A673 (cell line): ENCODE measurements at regions not wholly inside any gene's neighbourhood (a gene's known extent, or its start where the extent isn't known, plus 50 kb on each side); places are given as distances from the start of the nearest gene placed in this dataset.

Source experiments
- BruUV-seq: library from RNA; stranded (reverse); fragments of 400-500 nt; replicated peaks from 2 replicates; lab custom pipeline; 2021; lab: Mats Ljungman, UMichigan
- CTCF ChIA-PET: fragments of 300-600 bp; sonication (Branson Sonifier 250); formaldehyde crosslinking; loops from one replicate; lab custom pipeline; 2022; ENCODE audit warnings: antibody characterized with exemption; lab: Charles Lee
- POLR2A ChIA-PET: fragments of 300-600 bp; sonication (Branson Sonifier 250); formaldehyde crosslinking; loops from one replicate; lab custom pipeline; 2022; ENCODE audit warnings: antibody characterized with exemption; ENCODE audit not compliant: low non-redundant PET; lab: Charles Lee
- DNase-seq: peaks from one replicate; pipeline ENCODE4 v3.0.0-alpha.2; 2015; ENCODE audit warnings: low spot score
- H3K27ac ChIP-seq: fragments of 200-600 bp; sonication (generic); 2 replicates; pipeline ENCODE4 v1.5.1; 2016; ENCODE audit warnings: mixed run types, low read depth, mild to moderate bottlenecking, mixed read lengths, antibody characterized with exemption, low read length; ENCODE audit not compliant: poor library complexity, severe bottlenecking
- H3K27me3 ChIP-seq: fragments of 200-600 bp; sonication (generic); replicated peaks from 2 replicates; pipeline ENCODE4 v1.6.1; 2017; ENCODE audit warnings: mixed run types, low read depth, mild to moderate bottlenecking, mixed read lengths, antibody characterized with exemption, low read length; ENCODE audit not compliant: insufficient read depth, poor library complexity
- H3K36me3 ChIP-seq: fragments of 200-600 bp; sonication (generic); 2 replicates; pipeline ENCODE4 v1.6.1; 2016; ENCODE audit warnings: mixed run types, mild to moderate bottlenecking, mixed read lengths, antibody characterized with exemption, low read length; ENCODE audit not compliant: insufficient read depth, poor library complexity, severe bottlenecking
- H3K4me1 ChIP-seq: fragments of 200-600 bp; sonication (generic); 2 replicates; pipeline ENCODE4 v1.6.1; 2017; ENCODE audit warnings: mixed run types, mild to moderate bottlenecking, mixed read lengths, antibody characterized with exemption, low read length; ENCODE audit not compliant: insufficient read depth, poor library complexity, severe bottlenecking
- H3K4me3 ChIP-seq: fragments of 200-600 bp; sonication (generic); 2 replicates; pipeline ENCODE4 v1.5.1; 2016; ENCODE audit warnings: low read depth, mixed run types, mild to moderate bottlenecking, mixed read lengths, low read length; ENCODE audit not compliant: poor library complexity, severe bottlenecking
- H3K9me3 ChIP-seq: fragments of 200-600 bp; sonication (generic); 2 replicates; pipeline ENCODE4 v1.6.1; 2016; ENCODE audit warnings: mixed run types, low read depth, mild to moderate bottlenecking, mixed read lengths, antibody characterized with exemption, low read length; ENCODE audit not compliant: poor library complexity, severe bottlenecking
- CTCF ChIP-seq: fragments of 300-800, 200-600 bp; sonication (generic); conservative IDR thresholded peaks from 2 replicates; pipeline ENCODE4 v1.5.1; 2017; ENCODE audit warnings: low read depth, mild to moderate bottlenecking, antibody characterized with exemption, low read length, moderate library complexity, mixed read lengths
- EZH2 ChIP-seq: fragments of 200-600 bp; sonication (generic); IDR thresholded peaks from 2 replicates; pipeline ENCODE4 v1.6.1; 2017; ENCODE audit warnings: borderline replicate concordance, low read depth, mild to moderate bottlenecking, mixed read lengths, antibody characterized with exemption, low read length; ENCODE audit not compliant: poor library complexity, severe bottlenecking
- intact Hi-C: fragments of 100-400 bp; cut with micrococcal nuclease; formaldehyde crosslinking; loops from one replicate; pipeline ENCODE4 v1.10.0; 2022; ENCODE audit not compliant: unreplicated experiment

GRCh38 chr2:60334610-60335009 is 218.8 kb downstream of the BCL11A start:
- Histone ChIP-seq H3K4me1 (no peaks in the 10 kb centered on the region), H3K9me3 (no peaks in the 10 kb centered on the region), H3K4me3 (no peak overlapping the region), H3K27ac (no peak overlapping the region), H3K36me3 (no peaks in the 10 kb centered on the region), H3K27me3 (peaks cover 8% of the 10 kb centered on the region)
- ChIA-PET CTCF (no interaction called here), POLR2A (no interaction called here)
- TF ChIP-seq CTCF (no peak), EZH2 (no peak)
- intact Hi-C loops, result no loop called here
- DNase-seq, result no peak
- no TSS peak for BruUV-seq

DNA sequence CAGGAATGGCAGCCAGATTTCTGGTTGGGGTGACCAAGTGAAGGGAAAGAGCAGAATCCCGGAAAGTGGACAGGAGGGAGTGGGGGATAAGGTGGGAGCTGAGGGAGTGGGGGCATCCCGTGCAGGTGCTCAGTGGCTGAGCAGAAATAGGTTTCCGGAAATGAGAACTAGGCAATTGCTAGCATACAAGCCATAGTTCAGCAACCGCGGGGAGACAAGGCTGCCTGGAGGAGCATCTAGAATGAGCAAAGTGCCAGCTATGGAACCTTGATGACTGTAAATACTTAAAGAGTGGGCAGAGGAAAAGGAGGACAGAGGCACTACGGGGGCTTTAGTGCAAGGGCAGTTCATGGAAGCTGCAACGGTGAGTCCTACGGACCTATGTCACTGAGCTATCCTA is 220.2 kb downstream of the BCL11A start:
- H3K9me3 ChIP-seq, result no peaks in the 10 kb centered on the region
- H3K27me3 ChIP-seq, result peaks cover 18% of the 10 kb centered on the region
- no peak overlapping the region for H3K27ac ChIP-seq
- ChIA-PET CTCF (no interaction called here), POLR2A (no interaction called here)
- BruUV-seq, result no TSS peak
- intact Hi-C loops, result no loop called here
- no peak for TF ChIP-seq EZH2
- TF ChIP-seq CTCF, result no peak
- no peaks in the 10 kb centered on the region for H3K36me3 ChIP-seq
- DNase-seq, result no peak
- H3K4me1 ChIP-seq, result no peaks in the 10 kb centered on the region
- H3K4me3 ChIP-seq, result no peak overlapping the region

- H3K36me3 ChIP-seq, result no peaks in the 10 kb centered on the region
- BruUV-seq, result no TSS peak
- intact Hi-C loops, result no loop called here
- no peak overlapping the region for H3K4me3 ChIP-seq
- H3K27me3 ChIP-seq, result peaks cover 18% of the 10 kb centered on the region
- TF ChIP-seq CTCF (no peak), EZH2 (no peak)
- H3K4me1 ChIP-seq, result no peaks in the 10 kb centered on the region
- H3K9me3 ChIP-seq, result no peaks in the 10 kb centered on the region
- ChIA-PET POLR2A (interaction anchor here (0.6 kb wide), 1 partner anchor 41 kb away, joined by 3 read pairs; no protein-coding TSS in a partner anchor), CTCF (no interaction called here)
- no peak overlapping the region for H3K27ac ChIP-seq
- no peak for DNase-seq
Measured at GRCh38 chr2:60331115-60331809, 222.2 kb downstream of the BCL11A start.
